GM12878 (cell line): ENCODE measurements at regions not wholly inside any gene's neighbourhood (a gene's known extent, or its start where the extent isn't known, plus 50 kb on each side); places are given as distances from the start of the nearest gene placed in this dataset.

Source experiments
- CREM ChIP-seq: IDR thresholded peaks from 2 replicates; pipeline ENCODE4 v1.6.1; 2014; ENCODE audit warnings: antibody characterized with exemption, low read depth
- EGR1 ChIP-seq, 2 experiments: IDR thresholded peaks; 1 replicate in 1 of 2; 2 replicates in 1 of 2; pipeline ENCODE4 v1.6.1; 2011 to 2012; ENCODE audit warnings: low read depth in 2 of 2, low read length in 2 of 2, borderline replicate concordance in 1 of 2, mild to moderate bottlenecking in 1 of 2, moderate library complexity in 1 of 2
- YY1 ChIP-seq: IDR thresholded peaks from 2 replicates; pipeline ENCODE4 v1.6.1; 2011; ENCODE audit warnings: low read depth, mild to moderate bottlenecking, low read length
- ZNF274 ChIP-seq: IDR thresholded peaks from one replicate; pipeline ENCODE4 v1.8.0; 2011; ENCODE audit not compliant: insufficient read length, insufficient read depth
- TF ChIP-seq, protein P1 (sequence below): IDR thresholded peaks from 2 replicates; pipeline ENCODE4 v1.6.1; 2012; ENCODE audit warnings: low read depth, low read length, improper control_type of control experiment
- TF ChIP-seq, protein P2 (sequence below): fragments of 450-650 bp; IDR thresholded peaks from 2 replicates; pipeline ENCODE4 v1.6.1; 2016; ENCODE audit warnings: mild to moderate bottlenecking
- TF ChIP-seq, protein P3 (sequence below): fragments of 150-350 bp; IDR thresholded peaks from 2 replicates; pipeline ENCODE4 v1.6.1; 2014; ENCODE audit warnings: mild to moderate bottlenecking, low read depth, low read length

DNA sequence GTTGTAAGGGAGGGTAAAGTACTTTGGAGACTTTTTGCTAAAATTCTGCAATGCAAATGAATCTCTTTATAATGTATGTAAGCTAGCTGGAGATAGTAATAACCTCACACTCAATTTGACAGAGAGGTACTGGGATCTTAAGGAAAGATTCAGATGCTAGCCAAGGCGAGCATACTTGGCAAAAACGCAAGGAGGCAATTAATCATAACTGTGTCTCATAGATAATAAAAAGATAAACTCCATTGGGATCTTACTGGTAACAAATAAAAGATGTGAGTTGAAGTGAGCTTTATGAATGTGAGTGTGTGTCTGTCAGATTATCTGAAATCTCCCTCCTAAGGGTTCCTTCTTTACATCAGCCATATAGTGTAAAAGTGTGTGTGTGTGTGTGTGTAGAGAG, 533.0 kb downstream of the TMX3 start:
- TF ChIP-seq CREM (no peak), ZNF274 (no peak), EGR1 (IDR thresholded peaks at IDR 0.05; ENCODE audit: borderline replicate concordance in 1 of 2, low read depth in 2 of 2, low read length in 2 of 2) (no peak), YY1 (no peak)
- TF ChIP-seq, protein P1, sequence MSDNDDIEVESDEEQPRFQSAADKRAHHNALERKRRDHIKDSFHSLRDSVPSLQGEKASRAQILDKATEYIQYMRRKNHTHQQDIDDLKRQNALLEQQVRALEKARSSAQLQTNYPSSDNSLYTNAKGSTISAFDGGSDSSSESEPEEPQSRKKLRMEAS = no peak
- TF ChIP-seq, protein P2, sequence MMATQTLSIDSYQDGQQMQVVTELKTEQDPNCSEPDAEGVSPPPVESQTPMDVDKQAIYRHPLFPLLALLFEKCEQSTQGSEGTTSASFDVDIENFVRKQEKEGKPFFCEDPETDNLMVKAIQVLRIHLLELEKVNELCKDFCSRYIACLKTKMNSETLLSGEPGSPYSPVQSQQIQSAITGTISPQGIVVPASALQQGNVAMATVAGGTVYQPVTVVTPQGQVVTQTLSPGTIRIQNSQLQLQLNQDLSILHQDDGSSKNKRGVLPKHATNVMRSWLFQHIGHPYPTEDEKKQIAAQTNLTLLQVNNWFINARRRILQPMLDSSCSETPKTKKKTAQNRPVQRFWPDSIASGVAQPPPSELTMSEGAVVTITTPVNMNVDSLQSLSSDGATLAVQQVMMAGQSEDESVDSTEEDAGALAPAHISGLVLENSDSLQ = no peak
- TF ChIP-seq, protein P3, sequence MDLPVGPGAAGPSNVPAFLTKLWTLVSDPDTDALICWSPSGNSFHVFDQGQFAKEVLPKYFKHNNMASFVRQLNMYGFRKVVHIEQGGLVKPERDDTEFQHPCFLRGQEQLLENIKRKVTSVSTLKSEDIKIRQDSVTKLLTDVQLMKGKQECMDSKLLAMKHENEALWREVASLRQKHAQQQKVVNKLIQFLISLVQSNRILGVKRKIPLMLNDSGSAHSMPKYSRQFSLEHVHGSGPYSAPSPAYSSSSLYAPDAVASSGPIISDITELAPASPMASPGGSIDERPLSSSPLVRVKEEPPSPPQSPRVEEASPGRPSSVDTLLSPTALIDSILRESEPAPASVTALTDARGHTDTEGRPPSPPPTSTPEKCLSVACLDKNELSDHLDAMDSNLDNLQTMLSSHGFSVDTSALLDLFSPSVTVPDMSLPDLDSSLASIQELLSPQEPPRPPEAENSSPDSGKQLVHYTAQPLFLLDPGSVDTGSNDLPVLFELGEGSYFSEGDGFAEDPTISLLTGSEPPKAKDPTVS = no peak
